ENCODE measurements at regions not wholly inside any gene's neighbourhood (a gene's known extent, or its start where the extent isn't known, plus 50 kb on each side); places are given as distances from the start of the nearest gene placed in this dataset.

GRCh38 chr13:62633448-62633847 lies 1217.8 kb upstream of the PCDH20 start:
- H3K9ac ChIP-seq (ENCODE audit: low read length), result no peak overlapping the region
- H3K4me2 ChIP-seq (ENCODE audit: low read length), result no peak overlapping the region
- H2AFZ ChIP-seq (ENCODE audit: low read depth, low read length), result no peak overlapping the region
- H3K4me3 ChIP-seq (ENCODE audit: low read length), result no peak overlapping the region
- H3K27ac ChIP-seq (ENCODE audit: low read length), result no peak overlapping the region
- TF ChIP-seq CTCF (IDR thresholded peaks at IDR 0.05; ENCODE audit: low read depth, low read length) (no peak), EZH2phosphoT487 (IDR thresholded peaks at IDR 0.05; ENCODE audit: low read depth) (no peak)
- no peaks in the 10 kb centered on the region for H3K36me3 ChIP-seq (replicated peaks; ENCODE audit: low read depth, low read length)
- no peaks in the 10 kb centered on the region for H3K4me1 ChIP-seq (ENCODE audit: low read length)
- no peaks in the 10 kb centered on the region for H4K20me1 ChIP-seq (ENCODE audit: insufficient read depth, low read length)
- H3K79me2 ChIP-seq (ENCODE audit: low read length), result no peaks in the 10 kb centered on the region
- H3K27me3 ChIP-seq (ENCODE audit: low read depth, low read length), result no peaks in the 10 kb centered on the region
- H3K9me3 ChIP-seq (ENCODE audit: insufficient read depth, low read length), result no peaks in the 10 kb centered on the region

GRCh38 chr13:62631619-62632018 lies 1216.0 kb upstream of the PCDH20 start:
- no peak overlapping the region for H3K27ac ChIP-seq (ENCODE audit: low read length)
- no peak overlapping the region for H2AFZ ChIP-seq (ENCODE audit: low read depth, low read length)
- no peak overlapping the region for H3K4me2 ChIP-seq (ENCODE audit: low read length)
- no peaks in the 10 kb centered on the region for H4K20me1 ChIP-seq (ENCODE audit: insufficient read depth, low read length)
- no peaks in the 10 kb centered on the region for H3K36me3 ChIP-seq (replicated peaks; ENCODE audit: low read depth, low read length)
- TF ChIP-seq EZH2phosphoT487 (IDR thresholded peaks at IDR 0.05; ENCODE audit: low read depth) (no peak), CTCF (IDR thresholded peaks at IDR 0.05; ENCODE audit: low read depth, low read length) (no peak)
- no peaks in the 10 kb centered on the region for H3K79me2 ChIP-seq (ENCODE audit: low read length)
- no peak overlapping the region for H3K9ac ChIP-seq (ENCODE audit: low read length)
- no peaks in the 10 kb centered on the region for H3K9me3 ChIP-seq (ENCODE audit: insufficient read depth, low read length)
- no peaks in the 10 kb centered on the region for H3K27me3 ChIP-seq (ENCODE audit: low read depth, low read length)
- no peak overlapping the region for H3K4me3 ChIP-seq (ENCODE audit: low read length)
- H3K4me1 ChIP-seq (ENCODE audit: low read length), result no peaks in the 10 kb centered on the region

GRCh38 chr13:62631124-62631523 lies 1215.5 kb upstream of the PCDH20 start:
- Histone ChIP-seq H3K36me3 (replicated peaks; ENCODE audit: low read depth, low read length) (no peaks in the 10 kb centered on the region), H3K27me3 (ENCODE audit: low read depth, low read length) (no peaks in the 10 kb centered on the region), H3K4me1 (ENCODE audit: low read length) (no peaks in the 10 kb centered on the region), H4K20me1 (ENCODE audit: insufficient read depth, low read length) (no peaks in the 10 kb centered on the region), H3K4me2 (ENCODE audit: low read length) (no peak overlapping the region), H2AFZ (ENCODE audit: low read depth, low read length) (no peak overlapping the region), H3K9me3 (ENCODE audit: insufficient read depth, low read length) (no peaks in the 10 kb centered on the region), H3K9ac (ENCODE audit: low read length) (no peak overlapping the region), H3K27ac (ENCODE audit: low read length) (no peak overlapping the region), H3K4me3 (ENCODE audit: low read length) (no peak overlapping the region), H3K79me2 (ENCODE audit: low read length) (no peaks in the 10 kb centered on the region)
- TF ChIP-seq CTCF (IDR thresholded peaks at IDR 0.05; ENCODE audit: low read depth, low read length), result no peak
- TF ChIP-seq EZH2phosphoT487 (IDR thresholded peaks at IDR 0.05; ENCODE audit: low read depth), result no peak

GRCh38 chr13:62629618-62630017 lies 1214.0 kb upstream of the PCDH20 start:
- H3K4me2 ChIP-seq (ENCODE audit: low read length), result no peak overlapping the region
- H4K20me1 ChIP-seq (ENCODE audit: insufficient read depth, low read length), result no peaks in the 10 kb centered on the region
- no peak overlapping the region for H2AFZ ChIP-seq (ENCODE audit: low read depth, low read length)
- no peak overlapping the region for H3K27ac ChIP-seq (ENCODE audit: low read length)
- H3K9me3 ChIP-seq (ENCODE audit: insufficient read depth, low read length), result no peaks in the 10 kb centered on the region
- H3K79me2 ChIP-seq (ENCODE audit: low read length), result no peaks in the 10 kb centered on the region
- H3K9ac ChIP-seq (ENCODE audit: low read length), result no peak overlapping the region
- H3K4me3 ChIP-seq (ENCODE audit: low read length), result no peak overlapping the region
- no peaks in the 10 kb centered on the region for H3K27me3 ChIP-seq (ENCODE audit: low read depth, low read length)
- no peaks in the 10 kb centered on the region for H3K4me1 ChIP-seq (ENCODE audit: low read length)
- TF ChIP-seq EZH2phosphoT487 (IDR thresholded peaks at IDR 0.05; ENCODE audit: low read depth), result no peak
- TF ChIP-seq CTCF (IDR thresholded peaks at IDR 0.05; ENCODE audit: low read depth, low read length), result no peak
- H3K36me3 ChIP-seq (replicated peaks; ENCODE audit: low read depth, low read length), result no peaks in the 10 kb centered on the region
